Breast epithelium (tissue), 3 donors: ENCODE measurements at regions not wholly inside any gene's neighbourhood (a gene's known extent, or its start where the extent isn't known, plus 50 kb on each side); places are given as distances from the start of the nearest gene placed in this dataset.

Source experiments
- POLR2A ChIP-seq: fragments of 450-650 bp; IDR thresholded peaks from one replicate; pipeline ENCODE4 v1.6.1; 2016; ENCODE audit warnings: antibody characterized with exemption, mild to moderate bottlenecking, moderate library complexity
- POLR2AphosphoS5 ChIP-seq, 3 donors: sonication (generic); formaldehyde crosslinking; IDR thresholded peaks; one replicate each; pipeline ENCODE4 v1.6.1; 2017; ENCODE audit warnings: antibody characterized with exemption in 3 of 3
- TF ChIP-seq, protein P1 (sequence below), 3 donors: fragments of 450-650 bp; IDR thresholded peaks; one replicate each; pipeline ENCODE4 v1.5.1; 2016 to 2017; ENCODE audit warnings: antibody characterized with exemption in 3 of 3, mild to moderate bottlenecking in 3 of 3, moderate library complexity in 3 of 3

GRCh38 chr2:128790541-128791001, 471.9 kb upstream of the HS6ST1 start:
- TF ChIP-seq, protein P1, sequence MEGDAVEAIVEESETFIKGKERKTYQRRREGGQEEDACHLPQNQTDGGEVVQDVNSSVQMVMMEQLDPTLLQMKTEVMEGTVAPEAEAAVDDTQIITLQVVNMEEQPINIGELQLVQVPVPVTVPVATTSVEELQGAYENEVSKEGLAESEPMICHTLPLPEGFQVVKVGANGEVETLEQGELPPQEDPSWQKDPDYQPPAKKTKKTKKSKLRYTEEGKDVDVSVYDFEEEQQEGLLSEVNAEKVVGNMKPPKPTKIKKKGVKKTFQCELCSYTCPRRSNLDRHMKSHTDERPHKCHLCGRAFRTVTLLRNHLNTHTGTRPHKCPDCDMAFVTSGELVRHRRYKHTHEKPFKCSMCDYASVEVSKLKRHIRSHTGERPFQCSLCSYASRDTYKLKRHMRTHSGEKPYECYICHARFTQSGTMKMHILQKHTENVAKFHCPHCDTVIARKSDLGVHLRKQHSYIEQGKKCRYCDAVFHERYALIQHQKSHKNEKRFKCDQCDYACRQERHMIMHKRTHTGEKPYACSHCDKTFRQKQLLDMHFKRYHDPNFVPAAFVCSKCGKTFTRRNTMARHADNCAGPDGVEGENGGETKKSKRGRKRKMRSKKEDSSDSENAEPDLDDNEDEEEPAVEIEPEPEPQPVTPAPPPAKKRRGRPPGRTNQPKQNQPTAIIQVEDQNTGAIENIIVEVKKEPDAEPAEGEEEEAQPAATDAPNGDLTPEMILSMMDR (IDR thresholded peaks at IDR 0.05), result no peak
- TF ChIP-seq POLR2A (no peak), POLR2AphosphoS5 (IDR thresholded peaks at IDR 0.05) (no peak)
